ENCODE measurements at regions not wholly inside any gene's neighbourhood (a gene's known extent, or its start where the extent isn't known, plus 50 kb on each side); places are given as distances from the start of the nearest gene placed in this dataset.

DNA sequence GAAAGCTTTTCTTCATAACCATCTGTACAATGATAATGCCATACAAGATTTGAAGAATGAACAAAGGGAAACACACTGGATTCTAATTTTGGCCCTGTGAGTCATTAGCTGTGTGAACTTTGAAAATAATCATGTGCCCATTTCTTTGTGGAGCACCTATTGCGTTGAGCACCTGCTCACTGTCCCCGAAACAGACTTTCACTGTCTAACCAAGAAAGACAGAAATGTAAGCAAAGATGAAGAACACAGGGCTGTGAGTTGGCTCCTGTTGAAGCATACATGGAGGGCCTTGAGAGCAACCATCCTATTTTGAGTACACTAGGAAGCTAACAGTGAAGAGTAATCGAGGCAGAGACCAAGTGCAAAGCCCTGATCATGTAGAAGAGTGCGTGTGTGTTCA is 118.4 kb upstream of the SLC25A13 start:
- no peaks in the 10 kb centered on the region for H3K4me1 ChIP-seq
- no peak overlapping the region for H3K4me3 ChIP-seq (ENCODE audit: low read depth, low read length)
- H3K27me3 ChIP-seq: no peaks in the 10 kb centered on the region
- TF ChIP-seq CTCF (IDR thresholded peaks at IDR 0.05; ENCODE audit: low read depth, low read length): no peak
- DNase-seq: no peak
- H3K36me3 ChIP-seq: no peaks in the 10 kb centered on the region
- no peaks in the 10 kb centered on the region for H3K9me3 ChIP-seq

GRCh38 chr7:96436880-96437279 is 115.0 kb upstream of the SLC25A13 start:
- Histone ChIP-seq H3K36me3 (no peaks in the 10 kb centered on the region), H3K9me3 (no peaks in the 10 kb centered on the region), H3K4me3 (ENCODE audit: low read depth, low read length) (no peak overlapping the region), H3K4me1 (no peaks in the 10 kb centered on the region), H3K27me3 (no peaks in the 10 kb centered on the region)
- no peak for TF ChIP-seq CTCF (IDR thresholded peaks at IDR 0.05; ENCODE audit: low read depth, low read length)
- no peak for DNase-seq

DNA sequence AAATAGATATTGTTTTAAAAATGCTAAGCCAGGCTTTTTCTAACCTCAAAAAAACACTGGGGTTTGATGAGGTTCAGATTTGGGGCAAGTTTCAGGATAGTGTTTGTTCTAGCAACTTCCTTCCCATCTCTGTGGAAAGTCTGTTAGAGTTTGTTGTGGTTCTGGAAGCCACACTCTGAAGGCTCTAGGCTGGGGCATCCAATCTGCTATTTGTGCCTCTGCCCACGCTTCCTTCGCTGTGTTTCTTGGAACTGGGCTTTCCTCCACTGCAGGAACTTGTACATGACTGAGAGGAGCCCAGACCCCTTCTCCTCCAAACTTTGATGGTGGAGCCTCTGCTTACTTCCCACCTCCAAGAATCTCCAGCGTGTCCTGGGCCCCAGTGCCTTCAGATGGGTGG is 108.5 kb upstream of the SLC25A13 start:
- Histone ChIP-seq H3K4me1 (no peaks in the 10 kb centered on the region), H3K4me3 (ENCODE audit: low read depth, low read length) (no peak overlapping the region), H3K27me3 (no peaks in the 10 kb centered on the region), H3K9me3 (no peaks in the 10 kb centered on the region), H3K36me3 (no peaks in the 10 kb centered on the region)
- no peak for DNase-seq
- TF ChIP-seq CTCF (IDR thresholded peaks at IDR 0.05; ENCODE audit: low read depth, low read length): no peak

DNA sequence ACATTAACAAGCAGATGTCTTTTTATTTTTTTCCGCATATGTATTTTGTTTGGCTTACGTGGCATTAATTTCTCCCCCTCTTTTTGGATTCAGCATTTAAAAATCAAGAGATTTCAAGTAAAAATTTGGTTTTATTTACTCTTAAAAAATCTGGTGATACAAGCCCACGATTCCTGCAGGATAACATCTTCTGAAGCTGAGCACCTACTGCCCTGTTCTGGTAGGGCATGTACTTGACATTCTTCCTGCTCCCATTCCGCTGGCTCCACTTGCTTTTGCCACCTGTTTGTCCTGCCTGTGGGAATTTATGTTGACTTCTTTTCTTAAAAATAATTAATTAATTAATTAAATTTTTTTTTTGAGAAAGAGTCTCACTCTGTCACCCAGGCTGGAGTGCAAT is 105.2 kb upstream of the SLC25A13 start:
- Histone ChIP-seq H3K36me3 (no peaks in the 10 kb centered on the region), H3K4me1 (no peaks in the 10 kb centered on the region), H3K4me3 (ENCODE audit: low read depth, low read length) (no peak overlapping the region), H3K9me3 (no peaks in the 10 kb centered on the region), H3K27me3 (no peaks in the 10 kb centered on the region)
- TF ChIP-seq CTCF (IDR thresholded peaks at IDR 0.05; ENCODE audit: low read depth, low read length): no peak
- no peak for DNase-seq

- Histone ChIP-seq H3K9me3 (no peaks in the 10 kb centered on the region), H3K4me1 (no peaks in the 10 kb centered on the region), H3K27me3 (no peaks in the 10 kb centered on the region), H3K36me3 (no peaks in the 10 kb centered on the region), H3K4me3 (ENCODE audit: low read depth, low read length) (no peak overlapping the region)
- no peak for TF ChIP-seq CTCF (IDR thresholded peaks at IDR 0.05; ENCODE audit: low read depth, low read length)
- DNase-seq: no peak
These were observed 104.8 kb upstream of the SLC25A13 start for GRCh38 chr7:96426685-96427084.

DNA sequence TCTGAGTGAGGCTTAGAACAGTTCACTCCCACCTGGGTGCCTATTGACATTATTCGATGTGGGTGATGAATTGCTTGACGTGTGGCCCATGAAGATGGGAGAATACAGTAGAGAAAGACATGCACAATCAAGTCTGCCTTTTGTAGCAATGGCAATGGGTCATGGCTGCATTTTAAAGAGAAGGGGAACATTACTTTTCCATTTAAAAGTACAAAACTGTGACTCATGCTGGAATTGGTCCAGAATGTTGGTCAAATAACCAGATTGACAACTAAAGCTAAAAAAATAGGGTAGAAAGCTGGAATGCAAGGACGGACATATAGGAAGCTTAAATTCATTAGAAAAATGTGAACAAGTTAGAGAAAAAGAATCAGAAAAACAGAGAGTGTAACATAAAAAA is 104.1 kb upstream of the SLC25A13 start:
- TF ChIP-seq CTCF (IDR thresholded peaks at IDR 0.05; ENCODE audit: low read depth, low read length): no peak
- no peaks in the 10 kb centered on the region for H3K36me3 ChIP-seq
- H3K9me3 ChIP-seq: no peaks in the 10 kb centered on the region
- no peaks in the 10 kb centered on the region for H3K4me1 ChIP-seq
- no peak overlapping the region for H3K4me3 ChIP-seq (ENCODE audit: low read depth, low read length)
- H3K27me3 ChIP-seq: no peaks in the 10 kb centered on the region
- DNase-seq: no peak
